HCT116 (cell line): ENCODE measurements at regions not wholly inside any gene's neighbourhood (a gene's known extent, or its start where the extent isn't known, plus 50 kb on each side); places are given as distances from the start of the nearest gene placed in this dataset.

Experiments used
- ATAC-seq: fragments of 200-7000 bp; cut with Tn5 transposase; 2 replicates; pipeline ENCODE4 v1.9.1; 2020; ENCODE audit warnings: mild to moderate bottlenecking, moderate library complexity
- BruUV-seq: library from RNA; stranded (reverse); fragments of 400-500 nt; replicated peaks from 2 replicates; lab custom pipeline; 2021; lab: Mats Ljungman, UMichigan
- CTCF ChIA-PET: fragments of 300-600 bp; sonication (Branson Sonifier 250); formaldehyde crosslinking; loops from one replicate; lab custom pipeline; 2021; ENCODE audit warnings: antibody characterized with exemption; lab: Charles Lee
- POLR2A ChIA-PET: fragments of 300-600, 350-600 bp; sonication (Branson Sonifier 250); formaldehyde crosslinking; loops from one replicate; lab custom pipeline; 2021; ENCODE audit warnings: antibody characterized with exemption; lab: Charles Lee
- RAD21 ChIA-PET, 2 experiments: fragments of 300-600 bp; sonication (Branson Sonifier 250); formaldehyde crosslinking; loops; one replicate each; lab custom pipeline; 2023; ENCODE audit warnings: low total read pairs in 2 of 2; ENCODE audit not compliant: uncharacterized antibody in 2 of 2, unreplicated experiment in 2 of 2, low non-redundant PET in 1 of 2; lab: Charles Lee
- DNase-seq: peaks from one replicate; pipeline ENCODE4 v3.0.0-alpha.2; 2010; ENCODE audit warnings: low read depth, low spot score
- H2AFZ ChIP-seq: fragments of 200-600 bp; shearing (Covaris generic), sonication (generic); 2 replicates; pipeline ENCODE4 v1.6.1; 2017; ENCODE audit warnings: low read depth, mixed run types, mixed read lengths, antibody characterized with exemption, low read length; ENCODE audit not compliant: poor library complexity, severe bottlenecking
- H3K27ac ChIP-seq: 2 replicates; pipeline ENCODE4 v1.5.1; 2012; ENCODE audit warnings: low read depth, low read length
- H3K27me3 ChIP-seq: fragments of 200-600 bp; sonication (generic); 2 replicates; pipeline ENCODE4 v1.6.1; 2016; ENCODE audit warnings: mixed run types, low read length, mixed read lengths; ENCODE audit not compliant: insufficient read depth
- H3K36me3 ChIP-seq, 2 experiments: fragments of 200-500 bp in 1 of 2; fragments of 200-600 bp in 1 of 2; sonication (Bioruptor generic) in 1 of 2; sonication (generic) in 1 of 2; 2 replicates each; pipeline versions ENCODE4 v1.5.1 to v1.6.1; 2014 to 2016; ENCODE audit warnings: low read length in 2 of 2, inconsistent platforms in 1 of 2, mixed read lengths in 1 of 2, mixed run types in 1 of 2; ENCODE audit not compliant: insufficient read depth in 2 of 2, control insufficient read depth in 1 of 2
- H3K4me1 ChIP-seq, 2 experiments: fragments of 200-600 bp in 1 of 2; sonication (generic) in 1 of 2; 2 replicates each; pipeline versions ENCODE4 v1.5.1 to v1.6.1; 2012 to 2017; ENCODE audit warnings: low read length in 2 of 2, inconsistent platforms in 1 of 2, mild to moderate bottlenecking in 1 of 2, mixed read lengths in 1 of 2, mixed run types in 1 of 2, moderate library complexity in 1 of 2; ENCODE audit not compliant: insufficient read depth in 2 of 2, control insufficient read depth in 1 of 2
- H3K4me2 ChIP-seq: fragments of 200-600 bp; sonication (generic); 2 replicates; pipeline ENCODE4 v1.6.1; 2017; ENCODE audit warnings: mixed run types, low read length, mixed read lengths
- H3K4me3 ChIP-seq, 2 experiments: fragments of 200-600 bp in 1 of 2; sonication (generic) in 1 of 2; replicated peaks in 1 of 2; 2 replicates each; pipeline ENCODE4 v1.5.1; 2011 to 2016; ENCODE audit warnings: low read length in 2 of 2, control low read depth in 1 of 2, low read depth in 1 of 2, mild to moderate bottlenecking in 1 of 2, mixed read lengths in 1 of 2, mixed run types in 1 of 2
- H3K79me2 ChIP-seq: fragments of 200-600 bp; sonication (generic); 2 replicates; pipeline ENCODE4 v1.6.1; 2017; ENCODE audit warnings: mild to moderate bottlenecking, mixed run types, low read length, moderate library complexity, mixed read lengths; ENCODE audit not compliant: insufficient read depth
- H3K9ac ChIP-seq: fragments of 200-600 bp; sonication (generic); 2 replicates; pipeline ENCODE4 v1.6.1; 2016; ENCODE audit warnings: low read length, mixed read lengths
- H3K9me2 ChIP-seq: fragments of 200-600 bp; sonication (generic), shearing (Covaris generic); 2 replicates; pipeline ENCODE4 v1.6.1; 2017; ENCODE audit warnings: mixed run types, mild to moderate bottlenecking, moderate library complexity; ENCODE audit not compliant: insufficient read depth
- H3K9me3 ChIP-seq, 2 experiments: fragments of 200-500 bp in 1 of 2; fragments of 200-600 bp in 1 of 2; sonication (Bioruptor generic) in 1 of 2; sonication (generic) in 1 of 2; 2 replicates each; pipeline ENCODE4 v1.6.1; 2014 to 2017; ENCODE audit warnings: low read length in 2 of 2, mixed read lengths in 2 of 2, inconsistent platforms in 1 of 2, low read depth in 1 of 2, mild to moderate bottlenecking in 1 of 2, mixed run types in 1 of 2, moderate library complexity in 1 of 2; ENCODE audit not compliant: control insufficient read depth in 1 of 2, insufficient read depth in 1 of 2
- H4K20me1 ChIP-seq: fragments of 200-600 bp; sonication (generic), shearing (Covaris generic); 2 replicates; pipeline ENCODE4 v1.6.1; 2017; ENCODE audit warnings: mixed run types, mild to moderate bottlenecking, moderate library complexity; ENCODE audit not compliant: insufficient read depth
- CBX3 ChIP-seq: IDR thresholded peaks from 2 replicates; pipeline ENCODE4 v1.6.1; 2012; ENCODE audit warnings: low read depth
- CEBPB ChIP-seq: IDR thresholded peaks from 2 replicates; pipeline ENCODE4 v1.6.1; 2012; ENCODE audit warnings: low read depth
- EGR1 ChIP-seq: IDR thresholded peaks from 2 replicates; pipeline ENCODE4 v1.6.1; 2012; ENCODE audit warnings: low read depth
- ELF1 ChIP-seq: IDR thresholded peaks from 2 replicates; pipeline ENCODE4 v1.6.1; 2012; ENCODE audit warnings: low read depth, borderline replicate concordance
- EZH2 ChIP-seq: fragments of 200-600 bp; sonication (generic); IDR thresholded peaks from 2 replicates; pipeline ENCODE4 v1.6.1; 2017; ENCODE audit warnings: antibody characterized with exemption, mixed run types
- POLR2AphosphoS5 ChIP-seq: IDR thresholded peaks from 2 replicates; pipeline ENCODE4 v1.6.1; 2011; ENCODE audit warnings: mild to moderate bottlenecking, low read depth, low read length, moderate library complexity
- SIN3A ChIP-seq: IDR thresholded peaks from 2 replicates; pipeline ENCODE4 v1.6.1; 2012; ENCODE audit warnings: low read depth
- TCF7L2 ChIP-seq: IDR thresholded peaks from 2 replicates; pipeline ENCODE4 v1.7.0; 2011; ENCODE audit warnings: borderline replicate concordance, inconsistent platforms; ENCODE audit not compliant: insufficient read depth, insufficient read length; ENCODE audit errors: extremely low read depth
- ZFX ChIP-seq: fragments of 450-650 bp; IDR thresholded peaks from 2 replicates; pipeline ENCODE4 v1.6.1; 2017
- intact Hi-C: fragments of 100-400 bp; cut with micrococcal nuclease; formaldehyde crosslinking; loops from 2 replicates; pipeline ENCODE4 v1.10.0; 2022
- TF ChIP-seq, protein P1 (sequence below): IDR thresholded peaks from 2 replicates; pipeline ENCODE4 v1.6.1; 2012
- TF ChIP-seq, protein P2 (sequence below), 3 experiments: fragments of 200-600 bp in 1 of 3; sonication (generic) in 1 of 3; IDR thresholded peaks in 2 of 3; conservative IDR thresholded peaks in 1 of 3; 2 replicates each; pipeline ENCODE4 v1.5.1; 2012 to 2017; ENCODE audit warnings: low read depth in 2 of 3, low read length in 2 of 3, antibody characterized with exemption in 1 of 3, borderline replicate concordance in 1 of 3, control low read depth in 1 of 3, mild to moderate bottlenecking in 1 of 3, mixed read lengths in 1 of 3, mixed run types in 1 of 3, moderate library complexity in 1 of 3; ENCODE audit not compliant: insufficient read depth in 1 of 3

DNA sequence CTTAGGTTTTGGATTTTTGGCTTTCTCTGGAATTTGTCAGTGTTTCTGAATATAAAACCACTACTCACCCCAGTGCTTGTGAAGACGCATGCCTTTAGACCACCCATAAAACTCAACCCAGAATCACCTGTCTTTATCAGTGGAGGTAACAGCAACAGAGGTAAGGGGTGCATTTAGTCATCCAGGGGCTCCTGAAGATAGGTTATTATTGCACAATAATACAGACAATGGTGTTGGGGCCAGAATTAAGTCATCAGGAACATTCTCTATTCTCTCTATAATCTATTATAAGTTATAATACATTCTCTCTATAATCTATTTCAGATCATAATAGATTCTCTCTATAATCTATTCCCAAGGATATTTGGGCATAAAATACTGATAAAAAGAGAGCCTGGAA, 100.2 kb upstream of the KCNQ5 start:
- H3K79me2 ChIP-seq = no peaks in the 10 kb centered on the region
- H3K27ac ChIP-seq = no peak overlapping the region
- RAD21 ChIA-PET = no interaction called here
- no peak overlapping the region for H3K4me2 ChIP-seq
- POLR2A ChIA-PET = no interaction called here
- H2AFZ ChIP-seq = no peak overlapping the region
- H3K9me2 ChIP-seq = no peaks in the 10 kb centered on the region
- no peaks in the 10 kb centered on the region for H3K9me3 ChIP-seq
- ATAC-seq = no peak
- intact Hi-C loops = no loop called here
- H3K9ac ChIP-seq = no peak overlapping the region
- no peak for DNase-seq
- no peak overlapping the region for H3K4me3 ChIP-seq
- CTCF ChIA-PET = no interaction called here
- H3K36me3 ChIP-seq = no peaks in the 10 kb centered on the region
- peaks cover 14% of the 10 kb centered on the region for H3K27me3 ChIP-seq
- no TSS peak for BruUV-seq
- H4K20me1 ChIP-seq = no peaks in the 10 kb centered on the region
- no peak for TF ChIP-seq CBX3
- no peak for TF ChIP-seq TCF7L2
- TF ChIP-seq ZFX = no peak
- TF ChIP-seq EGR1 = no peak
- TF ChIP-seq CEBPB = no peak
- TF ChIP-seq ELF1 = no peak
- TF ChIP-seq, protein P1, sequence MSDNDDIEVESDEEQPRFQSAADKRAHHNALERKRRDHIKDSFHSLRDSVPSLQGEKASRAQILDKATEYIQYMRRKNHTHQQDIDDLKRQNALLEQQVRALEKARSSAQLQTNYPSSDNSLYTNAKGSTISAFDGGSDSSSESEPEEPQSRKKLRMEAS = no peak
- TF ChIP-seq POLR2AphosphoS5 = no peak
- no peak for TF ChIP-seq SIN3A
- H3K4me1 ChIP-seq = no peaks in the 10 kb centered on the region

DNA sequence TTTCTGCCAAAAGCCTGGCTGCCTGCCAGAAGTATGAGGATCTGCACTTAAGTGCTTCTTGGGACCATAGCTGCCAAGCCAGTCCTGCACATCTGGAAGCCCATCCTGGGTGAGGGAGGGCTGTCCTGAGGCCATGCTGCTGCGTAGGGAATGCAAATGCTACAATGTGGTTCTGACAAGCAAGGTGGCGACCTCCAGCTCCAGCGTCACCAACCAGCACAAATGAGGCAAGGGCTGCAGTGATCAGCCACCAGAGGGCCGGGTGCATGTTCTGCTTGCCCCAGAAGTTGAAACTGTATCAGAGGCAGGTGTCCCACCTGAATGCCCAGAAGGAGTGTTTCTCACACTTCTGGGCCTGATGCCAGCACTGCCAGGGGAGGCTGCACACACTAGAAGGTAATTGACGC, 99.1 kb upstream of the KCNQ5 start:
- no peak overlapping the region for H3K9ac ChIP-seq
- TF ChIP-seq EZH2 = no peak
- TF ChIP-seq, protein P2, sequence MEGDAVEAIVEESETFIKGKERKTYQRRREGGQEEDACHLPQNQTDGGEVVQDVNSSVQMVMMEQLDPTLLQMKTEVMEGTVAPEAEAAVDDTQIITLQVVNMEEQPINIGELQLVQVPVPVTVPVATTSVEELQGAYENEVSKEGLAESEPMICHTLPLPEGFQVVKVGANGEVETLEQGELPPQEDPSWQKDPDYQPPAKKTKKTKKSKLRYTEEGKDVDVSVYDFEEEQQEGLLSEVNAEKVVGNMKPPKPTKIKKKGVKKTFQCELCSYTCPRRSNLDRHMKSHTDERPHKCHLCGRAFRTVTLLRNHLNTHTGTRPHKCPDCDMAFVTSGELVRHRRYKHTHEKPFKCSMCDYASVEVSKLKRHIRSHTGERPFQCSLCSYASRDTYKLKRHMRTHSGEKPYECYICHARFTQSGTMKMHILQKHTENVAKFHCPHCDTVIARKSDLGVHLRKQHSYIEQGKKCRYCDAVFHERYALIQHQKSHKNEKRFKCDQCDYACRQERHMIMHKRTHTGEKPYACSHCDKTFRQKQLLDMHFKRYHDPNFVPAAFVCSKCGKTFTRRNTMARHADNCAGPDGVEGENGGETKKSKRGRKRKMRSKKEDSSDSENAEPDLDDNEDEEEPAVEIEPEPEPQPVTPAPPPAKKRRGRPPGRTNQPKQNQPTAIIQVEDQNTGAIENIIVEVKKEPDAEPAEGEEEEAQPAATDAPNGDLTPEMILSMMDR (IDR thresholded peaks at IDR 0.05 in 2 of 3, conservative IDR thresholded peaks at IDR 0.05 in 1 of 3; ENCODE audit: borderline replicate concordance in 1 of 3, insufficient read depth in 1 of 3, low read depth in 2 of 3, low read length in 2 of 3) = peak; percentile 12 to 37 (median 34); a peak in 4 of 6 replicates
- TF ChIP-seq, all 23 proteins: peak for 1
- intact Hi-C loops = no loop called here
- Histone ChIP-seq H3K27ac (no peak overlapping the region), H3K79me2 (no peaks in the 10 kb centered on the region), H3K4me3 (no peak overlapping the region), H3K4me2 (no peak overlapping the region), H3K27me3 (peaks cover 14% of the 10 kb centered on the region), H4K20me1 (no peaks in the 10 kb centered on the region), H2AFZ (no peak overlapping the region), H3K4me1 (no peaks in the 10 kb centered on the region), H3K9me2 (no peaks in the 10 kb centered on the region), H3K9me3 (no peaks in the 10 kb centered on the region), H3K36me3 (no peaks in the 10 kb centered on the region)
- POLR2A ChIA-PET = no interaction called here
- RAD21 ChIA-PET = no interaction called here
- BruUV-seq = no TSS peak
- DNase-seq (no peak), ATAC-seq (peak; percentile 76)
- CTCF ChIA-PET = no interaction called here
